ENCODE measurements at regions not wholly inside any gene's neighbourhood (a gene's known extent, or its start where the extent isn't known, plus 50 kb on each side); places are given as distances from the start of the nearest gene placed in this dataset.

DNA sequence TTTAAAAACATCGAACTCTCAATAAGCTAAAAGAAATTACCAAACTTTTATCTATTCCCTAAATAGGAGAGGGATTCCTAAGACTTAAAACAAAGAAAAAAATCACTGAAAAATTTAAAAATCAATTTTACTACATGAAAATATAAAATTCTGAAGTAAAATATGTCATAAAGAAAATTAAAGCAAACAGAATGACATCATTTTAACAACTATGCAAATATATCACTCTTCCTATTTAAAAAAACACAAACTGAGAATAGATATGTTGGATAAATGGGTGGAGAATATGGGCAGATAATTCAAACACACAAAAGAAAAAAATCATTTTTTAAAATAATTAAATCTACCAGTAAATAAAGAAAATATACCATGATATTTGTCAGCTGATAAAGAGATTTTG is 510.0 kb downstream of the BCL11B start:
- BruUV-seq (replicated peaks): no TSS peak
- FAIRE-seq: no peak

DNA sequence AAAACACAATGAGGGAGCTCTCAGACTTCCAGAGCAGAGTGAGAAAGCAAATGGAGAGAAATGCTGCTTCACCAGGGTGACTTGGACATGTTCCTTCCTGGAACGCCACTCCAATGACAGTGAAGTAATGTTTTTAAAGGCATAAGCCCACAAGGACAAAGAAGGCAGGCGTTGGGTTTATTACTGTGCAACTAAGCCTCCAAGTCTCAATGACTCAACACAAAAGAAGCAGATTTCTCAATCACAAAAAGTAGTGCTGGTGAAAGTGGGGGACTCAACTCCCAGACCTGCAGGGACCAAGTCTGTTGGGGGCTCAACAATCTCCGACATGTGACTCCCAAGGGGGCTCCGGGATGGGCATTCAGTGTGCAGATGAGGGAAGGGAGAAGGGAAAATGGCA is 505.2 kb downstream of the BCL11B start:
- Histone ChIP-seq H3K27me3 (ENCODE audit: control insufficient read depth in 1 of 2, insufficient read depth in 2 of 2, low read length in 2 of 2) (no peaks in the 10 kb centered on the region; a peak in 1 of 5 replicates), H3K4me3 (replicated peaks in 1 of 3; ENCODE audit: insufficient read depth in 1 of 3, low read depth in 2 of 3, low read length in 3 of 3) (no peak overlapping the region), H4K20me1 (ENCODE audit: insufficient read depth, low read length) (no peaks in the 10 kb centered on the region), H3K9me3 (ENCODE audit: low read length) (peaks cover 48% of the 10 kb centered on the region), H3K4me2 (ENCODE audit: low read depth, low read length) (no peak overlapping the region), H3K36me3 (replicated peaks in 1 of 2; ENCODE audit: control insufficient read depth in 1 of 2, insufficient read depth in 2 of 2, low read length in 2 of 2) (no peaks in the 10 kb centered on the region), H3K9ac (ENCODE audit: insufficient read depth, low read depth, low read length) (no peak overlapping the region), H2AFZ (ENCODE audit: low read length) (no peak overlapping the region), H3K27ac (ENCODE audit: extremely low read length, insufficient read depth, low read length) (no peak overlapping the region), H3K79me2 (ENCODE audit: insufficient read depth, low read length) (no peaks in the 10 kb centered on the region), H3K4me1 (ENCODE audit: insufficient read depth, low read length) (no peaks in the 10 kb centered on the region)
- intact Hi-C loops (cut with micrococcal nuclease; ENCODE audit: unreplicated experiment): no loop called here
- BruUV-seq (replicated peaks): no TSS peak
- no peak for FAIRE-seq
- in situ Hi-C loops (cut with HindIII; ENCODE audit: extremely low pct_ligation_motif_present, low pct_unique_long_range_greater_than_20kb): no loop called here
- no peak for TF ChIP-seq TARDBP (CRISPR knock-in tag; IDR thresholded peaks at IDR 0.05)
- TF ChIP-seq, protein P1, sequence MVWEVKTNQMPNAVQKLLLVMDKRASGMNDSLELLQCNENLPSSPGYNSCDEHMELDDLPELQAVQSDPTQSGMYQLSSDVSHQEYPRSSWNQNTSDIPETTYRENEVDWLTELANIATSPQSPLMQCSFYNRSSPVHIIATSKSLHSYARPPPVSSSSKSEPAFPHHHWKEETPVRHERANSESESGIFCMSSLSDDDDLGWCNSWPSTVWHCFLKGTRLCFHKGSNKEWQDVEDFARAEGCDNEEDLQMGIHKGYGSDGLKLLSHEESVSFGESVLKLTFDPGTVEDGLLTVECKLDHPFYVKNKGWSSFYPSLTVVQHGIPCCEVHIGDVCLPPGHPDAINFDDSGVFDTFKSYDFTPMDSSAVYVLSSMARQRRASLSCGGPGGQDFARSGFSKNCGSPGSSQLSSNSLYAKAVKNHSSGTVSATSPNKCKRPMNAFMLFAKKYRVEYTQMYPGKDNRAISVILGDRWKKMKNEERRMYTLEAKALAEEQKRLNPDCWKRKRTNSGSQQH (CRISPR knock-in tag; IDR thresholded peaks at IDR 0.05; ENCODE audit: low read depth): no peak
- no peak for TF ChIP-seq EHMT2 (IDR thresholded peaks at IDR 0.05; ENCODE audit: borderline replicate concordance, low read depth, low read length)
- no peak for TF ChIP-seq ZNF10 (CRISPR knock-in tag; IDR thresholded peaks at IDR 0.05; ENCODE audit: borderline replicate concordance, low read depth)
- no peak for TF ChIP-seq ZBTB20 (CRISPR knock-in tag; IDR thresholded peaks at IDR 0.05; ENCODE audit: borderline replicate concordance, low read depth)
- no peak for TF ChIP-seq MED1 (CRISPR knock-in tag; IDR thresholded peaks at IDR 0.05)
- TF ChIP-seq, protein P2, sequence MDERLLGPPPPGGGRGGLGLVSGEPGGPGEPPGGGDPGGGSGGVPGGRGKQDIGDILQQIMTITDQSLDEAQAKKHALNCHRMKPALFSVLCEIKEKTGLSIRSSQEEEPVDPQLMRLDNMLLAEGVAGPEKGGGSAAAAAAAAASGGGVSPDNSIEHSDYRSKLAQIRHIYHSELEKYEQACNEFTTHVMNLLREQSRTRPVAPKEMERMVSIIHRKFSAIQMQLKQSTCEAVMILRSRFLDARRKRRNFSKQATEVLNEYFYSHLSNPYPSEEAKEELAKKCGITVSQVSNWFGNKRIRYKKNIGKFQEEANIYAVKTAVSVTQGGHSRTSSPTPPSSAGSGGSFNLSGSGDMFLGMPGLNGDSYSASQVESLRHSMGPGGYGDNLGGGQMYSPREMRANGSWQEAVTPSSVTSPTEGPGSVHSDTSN (CRISPR knock-in tag; IDR thresholded peaks at IDR 0.05): no peak
- no peak for TF ChIP-seq FLYWCH1 (CRISPR knock-in tag; IDR thresholded peaks at IDR 0.05)
- TF ChIP-seq, protein P3, sequence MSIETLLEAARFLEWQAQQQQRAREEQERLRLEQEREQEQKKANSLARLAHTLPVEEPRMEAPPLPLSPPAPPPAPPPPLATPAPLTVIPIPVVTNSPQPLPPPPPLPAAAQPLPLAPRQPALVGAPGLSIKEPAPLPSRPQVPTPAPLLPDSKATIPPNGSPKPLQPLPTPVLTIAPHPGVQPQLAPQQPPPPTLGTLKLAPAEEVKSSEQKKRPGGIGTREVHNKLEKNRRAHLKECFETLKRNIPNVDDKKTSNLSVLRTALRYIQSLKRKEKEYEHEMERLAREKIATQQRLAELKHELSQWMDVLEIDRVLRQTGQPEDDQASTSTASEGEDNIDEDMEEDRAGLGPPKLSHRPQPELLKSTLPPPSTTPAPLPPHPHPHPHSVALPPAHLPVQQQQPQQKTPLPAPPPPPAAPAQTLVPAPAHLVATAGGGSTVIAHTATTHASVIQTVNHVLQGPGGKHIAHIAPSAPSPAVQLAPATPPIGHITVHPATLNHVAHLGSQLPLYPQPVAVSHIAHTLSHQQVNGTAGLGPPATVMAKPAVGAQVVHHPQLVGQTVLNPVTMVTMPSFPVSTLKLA (IDR thresholded peaks at IDR 0.05): no peak
- no peak for TF ChIP-seq KMT2B (CRISPR knock-in tag; IDR thresholded peaks at IDR 0.05)
- TF ChIP-seq, protein P4, sequence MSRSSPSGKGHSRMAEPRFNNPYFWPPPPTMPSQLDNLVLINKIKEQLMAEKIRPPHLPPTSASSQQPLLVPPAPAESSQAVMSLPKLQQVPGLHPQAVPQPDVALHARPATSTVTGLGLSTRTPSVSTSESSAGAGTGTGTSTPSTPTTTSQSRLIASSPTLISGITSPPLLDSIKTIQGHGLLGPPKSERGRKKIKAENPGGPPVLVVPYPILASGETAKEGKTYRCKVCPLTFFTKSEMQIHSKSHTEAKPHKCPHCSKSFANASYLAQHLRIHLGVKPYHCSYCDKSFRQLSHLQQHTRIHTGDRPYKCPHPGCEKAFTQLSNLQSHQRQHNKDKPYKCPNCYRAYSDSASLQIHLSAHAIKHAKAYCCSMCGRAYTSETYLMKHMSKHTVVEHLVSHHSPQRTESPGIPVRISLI (CRISPR knock-in tag; IDR thresholded peaks at IDR 0.05; ENCODE audit: borderline replicate concordance): no peak
- no peak for TF ChIP-seq HMG20B (CRISPR knock-in tag; conservative IDR thresholded peaks at IDR 0.05)
- TF ChIP-seq ZNF572 (CRISPR knock-in tag; IDR thresholded peaks at IDR 0.05): no peak
- no peak for TF ChIP-seq RBM22 (optimal IDR thresholded peaks at IDR 0.05; ENCODE audit: low read length)
- no peak for TF ChIP-seq ZNF256 (CRISPR knock-in tag; conservative IDR thresholded peaks at IDR 0.05)
- CTCF ChIA-PET (ENCODE audit: low intra/inter-chr PET ratio, low total read pairs): no interaction called here
- no peak for DNase-seq (ENCODE audit: low spot score)
- WGBS (ENCODE audit: low lambda C conversion rate): 5% methylated on average over 4 of the region's 4 CpGs
- POLR2A ChIA-PET: no interaction called here
- ATAC-seq: no peak

More for the DNA sequence above, 510.0 kb downstream of the BCL11B start:
- no peaks in the 10 kb centered on the region for H3K27me3 ChIP-seq (ENCODE audit: control insufficient read depth in 1 of 2, insufficient read depth in 2 of 2, low read length in 2 of 2)
- H3K9me3 ChIP-seq (ENCODE audit: low read length): peaks cover 64% of the 10 kb centered on the region
- ChIA-PET POLR2A (no interaction called here), CTCF (ENCODE audit: low intra/inter-chr PET ratio, low total read pairs) (no interaction called here)
- no peak overlapping the region for H3K4me3 ChIP-seq (replicated peaks in 1 of 3; ENCODE audit: insufficient read depth in 1 of 3, low read depth in 2 of 3, low read length in 3 of 3)
- no peaks in the 10 kb centered on the region for H4K20me1 ChIP-seq (ENCODE audit: insufficient read depth, low read length)
- no peak overlapping the region for H3K27ac ChIP-seq (ENCODE audit: extremely low read length, insufficient read depth, low read length)
- no peaks in the 10 kb centered on the region for H3K79me2 ChIP-seq (ENCODE audit: insufficient read depth, low read length)
- in situ Hi-C loops (cut with HindIII; ENCODE audit: extremely low pct_ligation_motif_present, low pct_unique_long_range_greater_than_20kb): no loop called here
- ATAC-seq (no peak), DNase-seq (ENCODE audit: low spot score) (no peak)
- no peak overlapping the region for H2AFZ ChIP-seq (ENCODE audit: low read length)
- H3K9ac ChIP-seq (ENCODE audit: insufficient read depth, low read depth, low read length): no peak overlapping the region
- H3K36me3 ChIP-seq (replicated peaks in 1 of 2; ENCODE audit: control insufficient read depth in 1 of 2, insufficient read depth in 2 of 2, low read length in 2 of 2): no peaks in the 10 kb centered on the region
- H3K4me2 ChIP-seq (ENCODE audit: low read depth, low read length): no peak overlapping the region
- H3K4me1 ChIP-seq (ENCODE audit: insufficient read depth, low read length): no peaks in the 10 kb centered on the region
- no peak for TF ChIP-seq PRMT3 (CRISPR knock-in tag; IDR thresholded peaks at IDR 0.05; ENCODE audit: borderline replicate concordance, low read depth)
- TF ChIP-seq ATF7 (IDR thresholded peaks at IDR 0.05): peak; percentile 73
- no peak for TF ChIP-seq ATF7 (CRISPR knock-in tag; IDR thresholded peaks at IDR 0.05)
- intact Hi-C loops (cut with micrococcal nuclease; ENCODE audit: unreplicated experiment): no loop called here
- 0% methylated on average over 1 of the region's 1 CpG for WGBS (ENCODE audit: low lambda C conversion rate)

All from HepG2 (cell line).